MM.1S (cell line): ENCODE measurements at regions not wholly inside any gene's neighbourhood (a gene's known extent, or its start where the extent isn't known, plus 50 kb on each side); places are given as distances from the start of the nearest gene placed in this dataset.

Source experiments
- DNase-seq: peaks from one replicate; pipeline ENCODE4 v3.0.0-alpha.2; 2015
- H2AFZ ChIP-seq: fragments of 300-600 bp; sonication (generic); 2 replicates; pipeline ENCODE4 v1.6.0; 2016; ENCODE audit warnings: antibody characterized with exemption, low read length
- H3F3A ChIP-seq: fragments of 300-600 bp; sonication (generic); 2 replicates; pipeline ENCODE4 v1.6.1; 2016; ENCODE audit warnings: mild to moderate bottlenecking, antibody characterized with exemption, low read length, moderate library complexity, mixed read lengths; ENCODE audit not compliant: insufficient read depth
- H3K27ac ChIP-seq: fragments of 300-600 bp; sonication (generic); 2 replicates; pipeline ENCODE4 v1.5.1; 2016; ENCODE audit warnings: mild to moderate bottlenecking, low read length
- H3K27me3 ChIP-seq: fragments of 300-600 bp; sonication (generic); replicated peaks from 2 replicates; pipeline ENCODE4 v1.6.0; 2016; ENCODE audit warnings: low read length; ENCODE audit not compliant: insufficient read depth
- H3K36me3 ChIP-seq: fragments of 300-600 bp; sonication (generic); replicated peaks from 2 replicates; pipeline ENCODE4 v1.6.1; 2016; ENCODE audit warnings: mild to moderate bottlenecking, low read length, mixed read lengths; ENCODE audit not compliant: insufficient read depth
- H3K4me1 ChIP-seq: fragments of 300-600 bp; sonication (generic); 2 replicates; pipeline ENCODE4 v1.6.1; 2016; ENCODE audit warnings: low read length, mixed read lengths
- H3K4me2 ChIP-seq: fragments of 300-600 bp; sonication (generic); 2 replicates; pipeline ENCODE4 v1.6.0; 2016; ENCODE audit warnings: low read depth, low read length
- H3K4me3 ChIP-seq: fragments of 300-600 bp; sonication (generic); 2 replicates; pipeline ENCODE4 v1.5.1; 2016; ENCODE audit warnings: low read length, mixed read lengths
- H3K79me2 ChIP-seq: fragments of 300-600 bp; sonication (generic); 2 replicates; pipeline ENCODE4 v1.6.1; 2016; ENCODE audit warnings: mixed run types, low read length, mixed read lengths
- H3K9ac ChIP-seq: fragments of 300-600 bp; sonication (generic); 2 replicates; pipeline ENCODE4 v1.6.1; 2016; ENCODE audit warnings: low read length, mixed read lengths
- H3K9me2 ChIP-seq: fragments of 300-600 bp; sonication (generic); replicated peaks from 2 replicates; pipeline ENCODE4 v1.6.1; 2016; ENCODE audit warnings: mild to moderate bottlenecking, low read length, mixed read lengths; ENCODE audit not compliant: insufficient read depth
- H3K9me3 ChIP-seq: fragments of 300-600 bp; sonication (generic); replicated peaks from 2 replicates; pipeline ENCODE4 v1.6.1; 2016; ENCODE audit warnings: mild to moderate bottlenecking, low read length, mixed read lengths; ENCODE audit not compliant: insufficient read depth
- H4K20me1 ChIP-seq: fragments of 300-600 bp; sonication (generic); 2 replicates; pipeline ENCODE4 v1.6.1; 2016; ENCODE audit warnings: mild to moderate bottlenecking, low read length, moderate library complexity, mixed read lengths; ENCODE audit not compliant: insufficient read depth
- CTCF ChIP-seq: fragments of 300-600 bp; sonication (generic); IDR thresholded peaks from 2 replicates; pipeline ENCODE4 v1.5.1; 2016; ENCODE audit warnings: antibody characterized with exemption, low read length, mixed read lengths
- EZH2 ChIP-seq: fragments of 300-600 bp; sonication (generic); optimal IDR thresholded peaks from 2 replicates; pipeline ENCODE3; 2017; ENCODE audit warnings: low read depth, mild to moderate bottlenecking, antibody characterized with exemption, low read length, mixed read lengths
- EZH2phosphoT487 ChIP-seq: fragments of 300-600 bp; sonication (generic); IDR thresholded peaks from 2 replicates; pipeline ENCODE4 v1.6.1; 2018; ENCODE audit warnings: antibody characterized with exemption, low read length

DNA sequence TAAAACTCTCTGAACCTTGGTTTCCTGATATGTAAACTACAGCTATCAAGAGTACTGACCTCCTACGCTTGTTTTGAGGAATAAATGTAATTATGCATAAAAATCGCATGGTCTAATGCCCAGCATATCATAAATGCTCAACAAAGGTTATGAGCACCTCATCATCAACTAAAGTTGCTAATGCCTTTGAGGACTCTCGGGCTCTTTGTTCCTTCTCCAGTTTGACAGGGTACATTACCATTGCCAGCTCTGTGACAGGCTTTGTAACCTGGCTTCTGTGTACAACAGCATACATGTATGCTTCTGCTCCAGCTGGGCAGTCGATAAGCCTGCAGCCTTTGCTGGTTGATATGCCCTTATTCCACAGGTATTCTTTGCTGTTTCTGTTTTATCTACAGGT, 95.2 kb downstream of the C9orf152 start:
- no peaks in the 10 kb centered on the region for H3K27me3 ChIP-seq
- no peaks in the 10 kb centered on the region for H3K36me3 ChIP-seq
- H3K27ac ChIP-seq, result no peak overlapping the region
- DNase-seq, result no peak
- H3K79me2 ChIP-seq, result peaks cover 100% of the 10 kb centered on the region
- peaks cover 41% of the 10 kb centered on the region for H3K4me1 ChIP-seq
- H3K9ac ChIP-seq, result no peak overlapping the region
- no peaks in the 10 kb centered on the region for H3K9me2 ChIP-seq
- H3K4me2 ChIP-seq, result no peak overlapping the region
- no peaks in the 10 kb centered on the region for H3K9me3 ChIP-seq
- no peak overlapping the region for H3K4me3 ChIP-seq
- no peak overlapping the region for H2AFZ ChIP-seq
- H4K20me1 ChIP-seq, result no peaks in the 10 kb centered on the region
- H3F3A ChIP-seq, result peaks cover 21% of the 10 kb centered on the region
- TF ChIP-seq CTCF, result no peak
- TF ChIP-seq EZH2phosphoT487, result no peak
- TF ChIP-seq EZH2, result no peak

GRCh38 chr9:110114086-110114858, 93.7 kb downstream of the C9orf152 start:
- peaks cover 31% of the 10 kb centered on the region for H3K4me1 ChIP-seq
- peaks cover 11% of the 10 kb centered on the region for H3F3A ChIP-seq
- no peak overlapping the region for H3K4me3 ChIP-seq
- no peaks in the 10 kb centered on the region; the same call in 1 of the 2 replicates for H3K36me3 ChIP-seq
- H3K9me3 ChIP-seq, result no peaks in the 10 kb centered on the region
- H3K27me3 ChIP-seq, result no peaks in the 10 kb centered on the region
- H3K27ac ChIP-seq, result no peak overlapping the region
- no peaks in the 10 kb centered on the region for H4K20me1 ChIP-seq
- peaks cover 98% of the 10 kb centered on the region for H3K79me2 ChIP-seq
- TF ChIP-seq EZH2phosphoT487, result no peak
- no peak for TF ChIP-seq CTCF
- TF ChIP-seq EZH2, result no peak
- no peak for DNase-seq
- H3K4me2 ChIP-seq, result no peak overlapping the region
- no peaks in the 10 kb centered on the region for H3K9me2 ChIP-seq
- no peak overlapping the region for H2AFZ ChIP-seq
- no peak overlapping the region for H3K9ac ChIP-seq

DNA sequence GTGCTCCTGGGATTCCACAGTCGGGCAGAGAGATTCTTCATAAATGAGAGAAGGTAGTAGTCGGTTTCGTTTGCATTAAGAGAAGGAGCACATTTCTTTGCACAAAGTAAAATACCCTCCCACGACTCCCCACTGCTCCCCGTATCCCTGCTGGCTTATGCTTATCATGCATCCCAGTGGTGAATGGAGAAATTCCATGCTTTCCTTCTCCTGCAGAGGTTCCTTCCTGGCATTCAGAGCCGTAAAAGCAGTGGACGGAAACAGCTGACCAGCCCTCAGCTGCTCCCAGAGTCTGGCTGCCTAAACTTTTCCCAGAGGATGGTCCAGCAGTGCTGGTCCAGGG, 93.1 kb downstream of the C9orf152 start:
- H4K20me1 ChIP-seq, result peaks cover 4% of the 10 kb centered on the region; the same call in 1 of the 2 replicates
- H3K79me2 ChIP-seq, result peaks cover 98% of the 10 kb centered on the region

More for the DNA sequence above, 93.1 kb downstream of the C9orf152 start:
- no peaks in the 10 kb centered on the region for H3K9me2 ChIP-seq
- H3K4me2 ChIP-seq, result no peak overlapping the region
- no peak for DNase-seq
- H3K9ac ChIP-seq, result no peak overlapping the region
- H3K4me3 ChIP-seq, result no peak overlapping the region
- no peaks in the 10 kb centered on the region; the same call in 1 of the 2 replicates for H3K36me3 ChIP-seq
- no peaks in the 10 kb centered on the region for H3K9me3 ChIP-seq
- H3K4me1 ChIP-seq, result peaks cover 25% of the 10 kb centered on the region
- H2AFZ ChIP-seq, result no peak overlapping the region
- H3F3A ChIP-seq, result peaks cover 5% of the 10 kb centered on the region
- TF ChIP-seq EZH2phosphoT487 (no peak), EZH2 (no peak), CTCF (no peak)
- no peaks in the 10 kb centered on the region for H3K27me3 ChIP-seq
- no peak overlapping the region for H3K27ac ChIP-seq
